ENCODE measurements at regions not wholly inside any gene's neighbourhood (a gene's known extent, or its start where the extent isn't known, plus 50 kb on each side); places are given as distances from the start of the nearest gene placed in this dataset.

DNA sequence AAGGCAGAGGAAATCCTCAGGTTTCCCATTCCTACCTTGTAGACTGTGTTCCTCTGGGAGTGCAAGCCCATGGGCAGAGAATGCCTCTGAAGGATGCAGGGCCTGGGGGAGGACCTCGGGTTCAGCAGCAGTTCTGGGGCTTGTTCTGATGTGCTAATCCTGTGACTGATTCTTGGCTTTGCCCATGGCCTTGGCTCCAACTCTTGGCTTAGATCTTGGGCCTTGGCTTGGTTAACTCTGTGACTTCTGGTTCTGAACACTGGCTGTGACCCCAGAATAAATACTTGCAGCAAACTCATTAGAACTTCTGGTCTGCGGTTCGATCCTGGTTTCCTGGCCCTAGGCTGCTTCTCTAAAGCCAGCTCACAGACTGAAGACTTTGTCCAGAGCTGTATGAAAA is 366.9 kb upstream of the ZEB2 start:
- Mint-ChIP-seq H3K27me3 (ENCODE audit: low read depth) (no peaks in the 10 kb centered on the region), H3K27ac (no peak overlapping the region), H3K4me1 (peaks cover 3% of the 10 kb centered on the region), H3K36me3 (no peaks in the 10 kb centered on the region), H3K4me3 (no peak overlapping the region), H3K9me3 (peaks cover 8% of the 10 kb centered on the region)
- no peak for DNase-seq (ENCODE audit: low spot score in 2 of 2, unreplicated experiment in 2 of 2)
- no peak for TF ChIP-seq CTCF (IDR thresholded peaks at IDR 0.05; ENCODE audit: unreplicated experiment)

GRCh38 chr2:144877893-144878292 is 358.0 kb upstream of the ZEB2 start:
- Mint-ChIP-seq H3K27ac (no peak overlapping the region), H3K9me3 (peaks cover 17% of the 10 kb centered on the region), H3K4me1 (peaks cover 22% of the 10 kb centered on the region), H3K4me3 (no peak overlapping the region), H3K36me3 (no peaks in the 10 kb centered on the region), H3K27me3 (ENCODE audit: low read depth) (no peaks in the 10 kb centered on the region)
- DNase-seq (ENCODE audit: low spot score in 2 of 2, unreplicated experiment in 2 of 2) = no peak
- TF ChIP-seq CTCF (IDR thresholded peaks at IDR 0.05; ENCODE audit: unreplicated experiment) = no peak

DNA sequence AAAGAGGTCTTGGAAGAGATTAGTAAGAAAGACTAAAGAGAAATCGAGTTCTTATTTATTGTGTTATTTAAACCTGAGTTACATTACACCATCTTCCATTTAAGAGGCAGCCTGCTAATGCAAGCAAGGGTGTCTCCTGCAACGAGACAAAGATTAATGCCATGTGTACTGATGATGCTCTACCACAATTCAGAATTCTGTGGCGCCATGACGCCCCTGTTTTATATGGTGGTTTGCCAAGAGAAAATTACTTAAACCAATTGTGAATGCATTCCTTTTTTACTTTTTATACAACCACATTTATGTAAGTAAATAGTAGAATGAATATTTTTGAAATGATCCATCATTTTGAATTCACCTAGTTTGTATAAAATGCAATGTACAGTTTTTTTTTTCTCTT is 356.1 kb upstream of the ZEB2 start:
- TF ChIP-seq CTCF (IDR thresholded peaks at IDR 0.05; ENCODE audit: unreplicated experiment) = no peak
- no peak overlapping the region for H3K27ac Mint-ChIP-seq
- peaks cover 22% of the 10 kb centered on the region for H3K4me1 Mint-ChIP-seq
- peaks cover 2% of the 10 kb centered on the region for H3K9me3 Mint-ChIP-seq
- no peak for DNase-seq (ENCODE audit: low spot score in 2 of 2, unreplicated experiment in 2 of 2)
- no peaks in the 10 kb centered on the region for H3K36me3 Mint-ChIP-seq
- H3K27me3 Mint-ChIP-seq (ENCODE audit: low read depth) = no peaks in the 10 kb centered on the region
- no peak overlapping the region for H3K4me3 Mint-ChIP-seq

- H3K27ac Mint-ChIP-seq = no peak overlapping the region
- peaks cover 22% of the 10 kb centered on the region for H3K4me1 Mint-ChIP-seq
- no peak for DNase-seq (ENCODE audit: low spot score in 2 of 2, unreplicated experiment in 2 of 2)
- H3K36me3 Mint-ChIP-seq = no peaks in the 10 kb centered on the region
- H3K27me3 Mint-ChIP-seq (ENCODE audit: low read depth) = no peaks in the 10 kb centered on the region
- no peak for TF ChIP-seq CTCF (IDR thresholded peaks at IDR 0.05; ENCODE audit: unreplicated experiment)
- H3K9me3 Mint-ChIP-seq = no peaks in the 10 kb centered on the region
- H3K4me3 Mint-ChIP-seq = no peak overlapping the region
Observed at GRCh38 chr2:144875290-144875969, 355.5 kb upstream of the ZEB2 start.

DNA sequence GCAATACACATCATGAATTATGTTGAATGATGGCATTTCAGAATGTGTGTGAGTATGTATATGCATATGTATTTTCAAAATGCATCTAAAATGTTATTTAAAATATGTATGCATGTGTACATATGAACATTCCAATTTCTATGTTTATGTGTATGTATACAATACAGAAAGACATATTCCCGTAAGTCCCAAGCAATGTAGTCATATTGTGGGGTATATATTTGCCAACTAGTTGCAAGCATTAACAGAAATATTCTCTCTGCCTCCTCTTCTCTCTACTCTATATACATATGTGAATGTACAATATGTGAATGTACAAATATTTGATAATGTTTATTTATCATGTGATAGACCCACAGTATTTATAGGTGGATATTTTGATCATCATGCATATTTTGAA is 345.8 kb upstream of the ZEB2 start:
- no peak overlapping the region for H3K27ac Mint-ChIP-seq

More for the DNA sequence above, 345.8 kb upstream of the ZEB2 start:
- no peak for TF ChIP-seq CTCF (IDR thresholded peaks at IDR 0.05; ENCODE audit: unreplicated experiment)
- Mint-ChIP-seq H3K36me3 (no peaks in the 10 kb centered on the region), H3K4me3 (no peak overlapping the region), H3K27me3 (ENCODE audit: low read depth) (no peaks in the 10 kb centered on the region), H3K9me3 (peaks cover 1% of the 10 kb centered on the region), H3K4me1 (peaks cover 2% of the 10 kb centered on the region)
- no peak for DNase-seq (ENCODE audit: low spot score in 2 of 2, unreplicated experiment in 2 of 2)

All from mesothelial cell of epicardium (in vitro differentiated cells).